Activated CD8-positive, alpha-beta memory T cell treated with anti-CD3 and anti-CD28 coated beads for 36 hours (primary cell): ENCODE measurements at regions not wholly inside any gene's neighbourhood (a gene's known extent, or its start where the extent isn't known, plus 50 kb on each side); places are given as distances from the start of the nearest gene placed in this dataset.

Experiments used
- CTCF ChIA-PET: fragments of 350-600 bp; sonication (Branson Sonifier 250); formaldehyde crosslinking; loops from one replicate; lab custom pipeline; 2021; ENCODE audit warnings: antibody characterized with exemption; lab: Charles Lee
- POLR2A ChIA-PET: fragments of 350-600 bp; sonication (Branson Sonifier 250); formaldehyde crosslinking; loops from one replicate; lab custom pipeline; 2021; ENCODE audit warnings: antibody characterized with exemption; lab: Charles Lee

DNA sequence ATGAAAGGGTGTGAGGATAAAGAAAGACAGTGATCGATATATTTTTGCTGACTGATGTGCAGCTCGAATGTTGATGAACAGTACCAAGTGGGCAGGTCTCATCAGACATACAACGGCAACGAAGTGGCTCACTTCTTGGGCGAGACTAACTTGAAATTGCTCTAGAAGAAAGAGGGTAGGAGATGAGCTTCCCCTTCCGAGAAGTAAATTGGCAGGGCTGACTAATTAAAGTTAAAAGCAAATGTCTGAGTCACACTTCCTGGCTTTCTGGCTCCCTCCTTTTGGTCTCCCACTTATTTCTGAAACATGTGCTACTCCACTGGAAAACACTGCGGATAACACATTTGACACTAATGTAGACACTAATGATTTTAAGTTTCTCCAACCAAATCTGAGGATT, 228.3 kb downstream of the ABHD5 start:
- POLR2A ChIA-PET: no interaction called here
- CTCF ChIA-PET: no interaction called here

DNA sequence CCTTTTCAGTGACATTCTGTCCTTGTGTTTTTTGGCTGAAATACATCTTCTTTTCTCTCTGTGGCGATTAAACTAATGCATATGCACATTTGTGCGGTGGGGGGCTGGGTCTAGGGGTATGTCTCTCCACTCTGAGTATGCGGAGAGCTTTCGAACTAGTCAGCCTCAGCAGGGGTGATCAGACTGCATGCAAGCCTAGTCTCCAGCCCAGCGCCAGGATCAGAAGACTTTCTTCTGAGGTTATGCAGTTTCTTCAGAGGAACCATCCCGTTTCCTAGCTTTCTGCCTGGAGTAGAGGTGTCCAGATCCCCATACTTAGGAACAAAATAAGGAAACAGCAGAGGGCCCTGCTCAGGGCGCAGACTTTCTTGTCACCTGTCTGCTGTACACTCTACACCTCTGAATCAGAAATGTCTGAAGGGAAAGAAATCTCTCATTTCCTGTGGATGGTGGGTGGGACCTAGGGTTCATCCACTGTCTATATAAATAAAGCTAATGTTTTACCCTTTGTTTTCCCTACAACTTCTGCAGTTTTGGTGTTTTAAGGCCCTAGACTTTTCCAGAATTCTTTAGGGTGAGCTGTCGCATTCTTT, 230.4 kb downstream of the ABHD5 start:
- ChIA-PET POLR2A (no interaction called here), CTCF (no interaction called here)

DNA sequence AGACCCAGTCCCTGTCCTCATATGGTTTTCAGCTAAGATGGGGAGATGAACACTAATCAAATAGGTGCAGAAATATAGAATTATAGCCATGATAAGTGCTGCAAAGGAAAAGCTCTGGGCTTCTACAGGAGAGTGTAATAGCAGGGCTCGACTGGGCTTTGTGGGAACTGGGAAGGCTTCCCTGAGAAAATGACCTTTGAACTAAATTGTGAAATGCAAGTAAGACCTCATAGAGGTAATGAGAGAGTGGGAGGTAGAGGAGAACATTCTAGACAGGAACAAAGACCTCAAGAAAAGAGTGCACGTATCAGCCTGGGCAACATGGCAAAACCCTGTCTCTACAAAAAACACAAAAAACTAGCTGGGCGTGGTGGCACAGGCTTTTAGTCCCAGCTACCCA, 231.6 kb downstream of the ABHD5 start:
- POLR2A ChIA-PET: no interaction called here
- CTCF ChIA-PET: no interaction called here

DNA sequence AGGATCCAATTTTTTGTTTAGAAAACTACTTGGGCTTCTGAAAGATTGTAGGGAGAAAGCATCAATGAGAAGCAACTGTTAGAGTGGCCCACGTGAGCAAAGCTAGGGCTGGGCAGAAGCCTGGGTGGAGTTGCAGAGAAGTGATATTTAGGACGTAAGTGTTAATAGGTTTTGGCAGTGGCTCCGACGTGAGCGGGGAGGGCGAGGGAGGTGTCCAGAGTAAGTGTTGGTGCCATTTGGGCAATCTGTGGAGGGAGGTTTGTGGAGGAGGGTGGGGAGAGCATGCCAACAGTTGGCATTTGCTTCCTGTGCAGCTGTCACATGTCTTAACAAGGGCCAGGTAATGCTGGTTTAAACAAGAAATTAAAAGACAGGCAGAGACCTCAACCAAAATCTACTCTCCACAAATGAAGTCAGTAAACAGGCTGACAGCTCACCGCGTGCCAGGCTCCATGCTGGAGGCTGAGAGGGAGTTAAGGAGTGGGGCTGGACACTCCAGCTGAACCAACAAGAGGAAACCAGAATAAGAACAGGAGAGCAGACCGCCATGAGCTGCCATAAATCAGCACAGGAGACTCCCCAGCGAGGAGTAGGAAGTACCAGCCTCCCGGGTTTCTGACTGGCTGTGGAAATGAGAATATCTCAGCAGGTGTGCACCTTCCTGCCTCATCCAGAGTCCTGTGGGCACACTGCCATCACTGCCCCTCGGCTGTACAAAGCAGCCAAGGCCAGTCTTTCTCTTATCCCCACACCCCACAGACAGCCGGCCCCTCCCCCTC, 232.6 kb downstream of the ABHD5 start:
- CTCF ChIA-PET: no interaction called here
- POLR2A ChIA-PET: no interaction called here

DNA sequence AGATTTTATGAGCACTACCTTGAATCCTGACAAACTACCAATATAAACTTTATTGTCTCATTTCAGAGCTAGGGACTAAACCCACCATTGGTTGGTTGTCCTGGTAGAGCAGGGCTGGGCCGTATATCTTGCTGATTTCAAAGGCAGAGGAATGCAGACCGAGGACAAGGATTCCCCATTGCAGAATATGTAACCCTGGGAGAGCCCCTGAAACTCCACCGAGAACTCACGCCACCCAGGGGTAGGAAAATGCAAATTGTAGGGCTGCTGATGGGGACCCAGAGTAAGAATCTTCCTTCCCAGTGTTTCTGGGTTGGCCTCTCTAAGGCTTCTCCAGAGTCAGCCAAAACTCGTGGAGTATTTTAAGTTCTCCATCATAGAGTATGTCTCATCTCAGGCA, 235.3 kb downstream of the ABHD5 start:
- ChIA-PET CTCF (no interaction called here), POLR2A (no interaction called here)

DNA sequence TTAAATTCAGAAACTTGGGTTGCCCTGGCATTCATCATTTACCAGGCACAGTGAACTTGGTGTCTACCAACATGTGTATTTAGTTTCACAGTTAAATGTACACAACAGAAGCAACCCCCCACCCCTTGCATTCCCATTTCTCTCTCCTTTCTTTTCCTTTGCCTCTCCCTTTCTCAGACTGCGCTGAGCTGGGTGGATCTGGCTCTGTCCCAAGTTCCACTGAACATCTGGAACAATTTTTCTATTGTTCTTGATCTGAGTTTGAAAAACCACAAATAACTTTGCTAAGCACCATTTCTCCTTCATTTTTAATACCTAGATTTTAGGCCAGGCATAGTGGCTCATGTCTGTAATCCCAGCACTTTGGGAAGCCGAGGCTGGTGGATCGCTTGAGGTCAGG, 242.2 kb downstream of the ABHD5 start:
- POLR2A ChIA-PET: no interaction called here
- CTCF ChIA-PET: interaction anchor here (0.7 kb wide), 1 partner anchor 37 kb away, joined by 3 read pairs; no protein-coding TSS in a partner anchor

DNA sequence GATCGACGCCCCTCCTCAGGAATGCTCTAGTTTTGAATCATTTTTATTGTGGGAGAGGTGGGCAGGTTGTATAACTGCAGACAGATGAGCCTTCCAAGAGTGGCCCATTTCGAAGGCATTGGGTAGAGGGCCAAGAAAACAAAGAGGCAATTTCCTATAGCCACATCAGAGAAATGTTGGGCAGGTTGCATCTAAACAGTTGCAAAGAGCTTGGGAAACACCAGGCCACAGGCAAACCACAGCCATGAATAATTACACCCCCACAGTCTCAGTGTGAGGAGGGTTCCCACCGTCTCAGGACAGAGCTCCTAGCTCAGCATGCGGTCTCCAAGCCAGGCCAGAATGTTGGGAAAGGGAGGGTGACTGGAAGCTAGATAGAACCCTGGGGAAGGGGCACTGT, 257.3 kb downstream of the ABHD5 start:
- CTCF ChIA-PET: no interaction called here
- POLR2A ChIA-PET: no interaction called here

DNA sequence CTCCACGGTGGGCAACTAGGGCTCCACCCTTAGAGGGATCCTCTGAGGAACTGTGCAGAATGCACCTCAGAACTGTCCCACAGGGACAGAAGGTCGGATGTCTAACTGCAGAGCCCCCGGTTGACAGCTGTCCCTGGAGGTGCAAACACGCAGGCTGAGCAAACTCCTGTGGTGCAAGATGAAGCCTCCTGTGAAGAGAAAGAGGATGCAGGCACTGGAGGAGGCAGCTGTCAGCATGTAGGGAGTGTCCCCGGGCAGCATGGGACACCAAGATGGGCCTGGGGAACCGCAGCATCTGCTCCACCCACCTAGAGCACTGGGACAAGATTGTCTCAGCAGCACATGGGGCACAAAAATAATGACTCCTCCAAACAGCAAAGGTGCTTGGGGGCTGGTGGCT, 258.9 kb downstream of the ABHD5 start:
- CTCF ChIA-PET: no interaction called here
- POLR2A ChIA-PET: no interaction called here

DNA sequence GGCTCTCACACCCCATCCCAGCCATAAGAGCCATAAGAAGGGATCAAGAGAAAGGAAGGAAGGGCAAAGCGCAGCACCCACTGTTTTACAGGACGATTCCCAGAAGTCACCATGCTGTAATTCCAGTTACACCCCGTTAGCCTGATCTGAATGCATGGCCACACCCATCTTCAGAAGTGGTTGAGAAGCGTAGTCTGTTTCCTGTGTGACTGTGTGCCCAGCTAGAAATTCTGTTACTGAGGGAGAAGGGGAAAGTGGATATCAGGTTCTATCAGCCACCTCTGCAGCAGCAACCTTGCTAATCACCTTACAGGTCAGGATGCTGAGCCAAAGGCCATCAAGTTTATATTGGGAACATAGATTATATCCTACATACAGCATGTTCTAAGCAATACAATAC, 260.0 kb downstream of the ABHD5 start:
- ChIA-PET POLR2A (no interaction called here), CTCF (no interaction called here)

DNA sequence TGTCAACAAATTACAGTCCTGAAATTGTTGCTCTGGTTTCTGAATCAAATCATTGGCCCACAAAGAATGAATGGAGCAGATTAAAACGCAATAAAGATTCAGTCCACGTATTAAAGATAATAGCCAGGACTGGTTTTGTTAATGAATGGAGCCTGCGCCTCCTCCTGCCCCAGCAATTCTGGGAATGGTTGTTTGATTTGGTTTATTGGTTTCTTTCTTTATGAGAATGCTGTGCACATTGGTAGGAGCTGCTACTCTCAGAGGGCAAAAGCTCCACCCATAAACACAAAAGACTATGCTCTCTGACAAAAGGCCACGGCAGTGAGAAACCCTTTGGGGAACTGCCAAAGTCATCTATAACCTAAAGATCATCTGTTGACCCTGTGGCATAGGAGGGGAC, 261.1 kb downstream of the ABHD5 start:
- CTCF ChIA-PET: no interaction called here
- POLR2A ChIA-PET: no interaction called here

DNA sequence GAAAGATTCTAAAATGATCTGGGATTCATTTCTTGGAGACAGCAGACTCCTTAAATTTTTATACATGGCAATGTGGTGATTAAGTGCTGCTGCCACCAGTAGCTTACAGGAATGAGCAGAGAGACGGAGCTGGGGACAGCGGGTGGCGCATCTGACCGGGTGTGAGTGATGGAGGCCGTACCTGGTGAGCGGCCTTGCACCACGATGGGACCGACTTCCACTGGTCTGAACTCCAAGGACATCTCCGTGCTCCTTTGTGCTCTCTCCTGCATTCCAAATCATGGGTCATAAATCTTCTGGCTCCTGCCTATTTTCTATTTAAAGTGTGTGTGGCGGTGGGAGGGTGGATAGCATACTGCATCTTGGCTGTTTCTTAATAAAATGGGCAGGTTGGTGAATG, 262.6 kb downstream of the ABHD5 start:
- ChIA-PET CTCF (no interaction called here), POLR2A (no interaction called here)

DNA sequence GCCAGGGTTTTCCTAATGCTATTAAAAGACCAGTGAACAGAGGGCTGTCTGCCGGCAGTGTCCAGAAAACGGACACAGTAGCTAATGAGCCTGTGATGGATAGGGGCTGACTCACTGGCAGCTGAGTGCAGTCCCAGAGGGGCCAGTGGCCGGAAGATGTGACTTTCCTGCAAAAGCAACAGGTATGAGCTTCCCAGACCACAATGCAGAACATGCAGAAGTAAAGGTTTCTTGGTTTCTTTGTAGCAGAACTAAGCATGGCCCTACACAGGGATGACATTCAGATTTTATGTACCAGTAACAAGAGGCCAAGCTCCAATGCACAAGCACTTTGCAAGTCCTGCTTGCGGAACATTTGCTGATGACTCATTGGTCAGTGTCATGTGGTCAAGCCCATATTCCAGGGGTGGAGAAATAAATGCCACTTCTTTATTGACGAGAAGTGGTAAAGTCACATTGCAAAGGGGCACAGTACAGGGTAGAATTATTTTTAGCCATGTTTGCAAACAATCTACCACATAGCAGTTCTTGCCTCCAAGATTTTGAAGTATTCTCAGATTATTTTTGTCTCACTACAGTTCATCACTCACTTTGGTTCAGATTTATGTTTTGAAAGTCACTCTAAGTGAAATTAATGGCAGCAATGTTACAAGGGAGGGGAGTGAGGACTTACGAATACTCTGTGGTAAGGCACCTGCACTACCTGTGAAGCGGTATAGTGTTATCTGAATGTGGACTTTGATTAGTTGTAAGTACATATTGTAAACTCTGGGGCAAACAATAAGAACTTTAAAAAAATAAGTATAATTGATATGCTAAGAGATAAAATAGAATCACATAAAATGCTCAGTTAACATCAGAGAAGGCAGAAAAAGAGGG, 263.3 kb downstream of the ABHD5 start:
- POLR2A ChIA-PET: no interaction called here
- CTCF ChIA-PET: no interaction called here

DNA sequence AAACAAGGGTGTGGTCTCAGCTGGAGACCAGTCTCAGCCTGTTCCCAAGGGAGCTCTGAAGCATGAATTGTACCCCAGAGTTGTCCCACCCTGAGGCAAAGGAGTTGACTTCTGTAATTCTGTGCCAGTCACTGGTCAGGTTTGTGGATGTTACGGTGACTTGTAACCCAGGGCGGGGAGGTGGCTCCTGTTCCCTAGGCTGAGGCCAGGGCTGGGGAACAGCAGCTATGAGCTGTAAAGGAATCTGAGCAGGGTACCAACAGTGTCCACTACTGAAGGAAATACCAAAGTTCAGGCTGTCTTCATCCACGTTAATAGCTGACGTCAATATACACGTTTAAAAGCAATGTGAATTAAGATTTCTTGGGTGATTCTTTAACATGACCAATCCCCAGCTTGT, 266.2 kb downstream of the ABHD5 start:
- CTCF ChIA-PET: no interaction called here
- POLR2A ChIA-PET: no interaction called here

DNA sequence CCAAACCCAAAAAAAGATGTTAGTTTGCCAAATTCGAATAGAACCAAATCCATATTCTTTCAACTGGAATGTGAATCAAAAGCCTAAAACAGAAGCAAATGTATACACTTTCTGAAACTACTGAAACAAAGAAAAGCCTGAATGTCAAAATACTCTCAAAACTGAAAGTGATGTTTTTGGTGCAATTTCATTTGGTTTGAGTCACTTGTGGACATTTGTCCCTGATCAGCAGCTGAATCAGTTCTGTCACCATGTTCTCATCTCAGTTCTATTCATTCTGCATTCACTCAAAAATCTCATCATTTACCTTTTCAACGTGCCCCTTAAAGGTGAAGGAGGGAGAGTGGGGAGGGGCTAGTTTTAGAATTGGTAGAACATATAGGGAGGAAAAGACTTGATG, 266.8 kb downstream of the ABHD5 start:
- CTCF ChIA-PET: no interaction called here

DNA sequence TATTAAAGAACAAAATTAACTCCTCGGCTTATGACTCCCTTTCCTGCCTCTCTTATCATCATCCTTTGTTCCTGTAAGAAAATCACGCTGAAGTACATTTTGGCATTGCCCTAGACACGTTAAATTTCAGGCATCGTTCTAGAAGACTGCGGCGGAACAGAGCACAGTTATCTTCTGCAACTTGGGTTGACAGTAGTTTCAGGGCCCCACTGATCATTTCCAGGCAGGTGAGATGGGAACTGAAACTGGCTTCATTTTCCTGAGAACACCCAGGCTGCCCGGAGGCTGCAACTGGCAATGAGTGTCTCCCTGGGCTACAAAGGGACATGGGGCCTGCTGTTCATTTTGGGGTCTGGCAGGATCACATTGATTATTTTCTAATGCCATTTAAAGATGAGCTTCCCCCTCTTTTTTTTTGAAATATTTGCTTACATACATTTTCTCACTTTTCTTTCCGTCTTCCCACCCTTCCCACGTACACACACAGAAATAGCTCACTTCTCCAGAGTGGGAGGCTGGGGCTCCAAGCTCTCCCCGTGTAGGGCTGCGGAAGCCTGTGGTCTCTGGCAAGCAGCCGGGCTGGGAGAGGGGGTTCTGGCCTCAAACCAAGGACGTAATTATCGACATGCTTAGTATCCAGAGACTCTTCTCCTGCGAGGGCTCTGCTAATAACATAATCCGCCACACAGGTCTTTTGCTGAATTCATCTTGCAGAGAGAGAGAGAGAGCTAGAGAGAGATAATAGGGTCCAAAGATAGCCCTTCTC, 267.4 kb downstream of the ABHD5 start:
- ChIA-PET CTCF (no interaction called here), POLR2A (no interaction called here)

More for the DNA sequence above, 266.8 kb downstream of the ABHD5 start:
- POLR2A ChIA-PET: no interaction called here

DNA sequence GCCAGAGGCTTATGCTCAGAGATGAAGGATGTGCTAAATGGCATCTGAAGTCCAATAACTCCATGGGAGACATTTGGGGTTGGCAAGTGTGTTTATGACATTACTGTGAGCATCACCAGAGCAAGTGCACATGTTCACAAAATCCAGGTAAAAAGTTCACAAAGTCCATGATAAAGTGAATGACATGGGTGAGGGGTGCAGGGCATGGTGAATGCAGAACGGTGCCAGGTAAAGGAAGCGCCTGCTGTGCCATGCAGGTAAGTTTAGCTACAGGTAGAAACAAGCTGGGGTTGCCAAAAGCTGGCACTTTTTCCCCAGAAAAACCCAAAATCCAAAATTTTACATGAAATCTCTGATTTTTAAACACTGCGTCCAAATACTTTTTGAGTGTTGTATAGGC, 268.2 kb downstream of the ABHD5 start:
- ChIA-PET POLR2A (no interaction called here), CTCF (no interaction called here)

DNA sequence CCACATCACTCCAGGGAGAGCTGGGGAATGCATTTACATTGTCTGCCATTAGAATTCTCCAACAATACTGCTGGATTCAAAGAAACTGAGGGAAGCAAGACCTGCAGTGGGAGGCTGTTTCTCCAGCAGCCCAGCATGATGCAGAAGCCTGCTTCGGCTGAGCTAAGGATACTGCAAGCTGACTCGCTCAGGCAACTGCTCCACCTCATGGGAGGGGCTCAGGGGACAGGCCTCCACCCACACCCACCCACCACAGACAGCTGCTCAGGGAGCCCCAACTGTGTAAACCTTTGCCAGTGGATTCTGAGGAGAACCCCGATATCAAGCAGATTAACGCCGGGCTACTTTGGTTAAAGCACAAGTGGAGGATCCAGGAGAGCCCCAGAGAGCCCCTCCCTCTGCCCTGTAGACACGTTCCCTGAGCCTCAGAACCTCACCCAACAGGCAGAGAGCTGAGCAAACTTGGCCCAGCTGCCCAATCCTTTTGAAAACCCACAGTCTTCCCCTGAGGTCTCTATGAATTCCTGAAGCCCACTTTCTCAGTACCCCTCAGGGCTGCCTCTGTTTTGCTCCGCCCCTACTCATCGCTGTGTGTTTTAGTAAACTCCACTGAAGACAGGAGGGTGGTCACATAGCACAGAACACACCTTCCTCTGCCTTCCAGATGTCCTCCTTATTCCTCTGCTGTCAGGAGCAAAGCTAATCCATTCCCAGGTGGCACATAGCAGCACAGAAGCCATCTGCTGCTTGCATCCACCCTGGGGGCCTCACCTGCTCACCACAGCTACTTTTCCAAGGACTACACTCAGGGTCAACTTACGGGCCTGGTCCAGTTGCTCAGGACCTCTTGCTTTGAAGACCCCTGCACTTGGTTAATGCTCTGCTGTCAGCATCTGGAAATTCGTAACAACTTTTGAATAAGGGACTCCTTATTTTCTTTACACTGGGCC, 269.0 kb downstream of the ABHD5 start:
- ChIA-PET POLR2A (no interaction called here), CTCF (no interaction called here)

DNA sequence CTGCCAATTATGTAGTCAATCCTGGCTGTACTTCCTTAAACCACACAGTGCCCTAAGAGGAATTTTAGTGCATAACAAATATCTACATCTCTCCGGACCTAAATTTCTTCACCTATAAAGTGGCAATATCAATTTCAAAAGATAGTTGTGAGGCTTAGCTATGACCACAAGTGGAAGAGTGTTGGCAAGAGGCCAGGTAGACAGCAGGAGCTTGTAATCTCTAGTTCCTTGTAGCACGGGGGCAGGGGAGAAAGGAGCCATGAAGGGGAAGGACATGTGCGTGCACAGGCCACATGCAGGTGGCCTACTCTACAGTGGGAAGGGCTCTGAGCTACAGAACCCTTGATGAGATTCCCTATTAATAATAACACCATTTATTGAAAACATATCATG, 269.7 kb downstream of the ABHD5 start:
- CTCF ChIA-PET: no interaction called here
- POLR2A ChIA-PET: no interaction called here

DNA sequence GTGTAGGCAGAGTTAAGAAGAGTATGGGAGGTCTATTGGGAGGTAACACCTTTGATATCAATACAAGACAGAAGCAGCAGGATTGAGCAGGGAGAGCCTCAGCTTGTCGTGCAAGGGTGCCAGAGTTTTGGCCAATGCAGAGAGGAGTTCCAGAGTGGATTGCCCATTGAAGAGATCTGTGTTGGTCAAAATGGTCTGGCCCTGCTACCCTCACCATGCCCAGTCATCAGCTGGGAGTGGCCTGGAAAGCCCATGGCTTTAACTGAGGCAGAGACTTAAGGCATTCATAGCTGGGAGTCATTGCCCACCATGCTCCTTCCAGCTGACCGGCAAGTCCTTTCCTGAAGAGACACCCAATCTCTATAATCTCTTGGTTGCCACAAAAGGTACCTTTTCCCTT, 271.3 kb downstream of the ABHD5 start:
- CTCF ChIA-PET: no interaction called here
- POLR2A ChIA-PET: no interaction called here
